ENCODE measurements at regions not wholly inside any gene's neighbourhood (a gene's known extent, or its start where the extent isn't known, plus 50 kb on each side); places are given as distances from the start of the nearest gene placed in this dataset.

DNA sequence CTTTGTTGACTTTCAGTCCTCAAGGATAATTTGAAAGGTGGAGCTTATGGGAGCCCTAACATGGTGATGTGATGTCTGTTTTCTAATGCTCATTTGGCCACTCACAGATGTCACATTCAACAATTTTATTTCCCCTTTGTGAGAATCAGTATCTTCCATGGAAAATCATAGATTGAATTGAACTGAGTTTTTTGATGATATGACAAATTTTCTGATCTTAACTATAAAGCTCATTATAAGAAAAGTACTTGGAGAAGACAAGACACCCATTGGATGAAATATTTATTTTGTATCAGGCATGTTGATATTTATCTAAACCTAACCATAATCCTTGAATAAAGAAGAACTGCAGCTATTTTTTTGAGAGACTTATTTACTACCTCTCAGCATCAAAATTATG lies 824.6 kb upstream of the GOT2 start:
- TF ChIP-seq, protein P1, sequence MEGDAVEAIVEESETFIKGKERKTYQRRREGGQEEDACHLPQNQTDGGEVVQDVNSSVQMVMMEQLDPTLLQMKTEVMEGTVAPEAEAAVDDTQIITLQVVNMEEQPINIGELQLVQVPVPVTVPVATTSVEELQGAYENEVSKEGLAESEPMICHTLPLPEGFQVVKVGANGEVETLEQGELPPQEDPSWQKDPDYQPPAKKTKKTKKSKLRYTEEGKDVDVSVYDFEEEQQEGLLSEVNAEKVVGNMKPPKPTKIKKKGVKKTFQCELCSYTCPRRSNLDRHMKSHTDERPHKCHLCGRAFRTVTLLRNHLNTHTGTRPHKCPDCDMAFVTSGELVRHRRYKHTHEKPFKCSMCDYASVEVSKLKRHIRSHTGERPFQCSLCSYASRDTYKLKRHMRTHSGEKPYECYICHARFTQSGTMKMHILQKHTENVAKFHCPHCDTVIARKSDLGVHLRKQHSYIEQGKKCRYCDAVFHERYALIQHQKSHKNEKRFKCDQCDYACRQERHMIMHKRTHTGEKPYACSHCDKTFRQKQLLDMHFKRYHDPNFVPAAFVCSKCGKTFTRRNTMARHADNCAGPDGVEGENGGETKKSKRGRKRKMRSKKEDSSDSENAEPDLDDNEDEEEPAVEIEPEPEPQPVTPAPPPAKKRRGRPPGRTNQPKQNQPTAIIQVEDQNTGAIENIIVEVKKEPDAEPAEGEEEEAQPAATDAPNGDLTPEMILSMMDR (IDR thresholded peaks at IDR 0.05 in 4 of 5, conservative IDR thresholded peaks at IDR 0.05 in 1 of 5) = no peak
- TF ChIP-seq POLR2A (IDR thresholded peaks at IDR 0.05) = no peak
